ENCODE measurements at regions not wholly inside any gene's neighbourhood (a gene's known extent, or its start where the extent isn't known, plus 50 kb on each side); places are given as distances from the start of the nearest gene placed in this dataset.

DNA sequence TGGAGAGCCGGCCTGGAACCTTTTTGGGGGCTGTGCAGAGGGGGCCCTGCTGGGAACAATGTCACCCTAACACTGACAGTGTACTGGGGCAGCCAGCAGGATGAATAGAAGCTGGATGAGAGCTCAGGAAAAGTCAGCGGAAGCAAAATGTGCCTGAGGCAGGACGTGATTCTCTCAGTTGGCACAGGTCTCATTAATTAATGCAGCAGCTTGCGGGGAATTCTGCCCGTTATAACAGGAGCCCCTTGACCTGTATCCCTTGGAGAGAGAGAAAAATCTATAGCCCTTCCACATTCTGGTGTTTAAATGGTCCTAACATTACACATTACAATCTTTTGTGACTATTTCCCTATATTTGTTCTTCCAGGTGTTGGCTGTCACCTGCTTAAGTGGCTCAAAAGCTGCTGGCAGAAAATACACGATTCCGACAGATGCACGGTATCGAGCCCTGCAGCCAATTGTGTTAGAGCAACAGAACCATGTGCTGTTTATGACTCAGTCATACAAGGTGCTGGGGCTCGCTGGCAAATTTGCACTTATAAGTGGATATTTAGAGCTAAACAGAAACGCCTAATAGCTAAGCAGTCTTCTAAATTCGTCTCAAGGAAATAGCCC, 854.7 kb downstream of the AACS start:
- TF ChIP-seq, protein P1, sequence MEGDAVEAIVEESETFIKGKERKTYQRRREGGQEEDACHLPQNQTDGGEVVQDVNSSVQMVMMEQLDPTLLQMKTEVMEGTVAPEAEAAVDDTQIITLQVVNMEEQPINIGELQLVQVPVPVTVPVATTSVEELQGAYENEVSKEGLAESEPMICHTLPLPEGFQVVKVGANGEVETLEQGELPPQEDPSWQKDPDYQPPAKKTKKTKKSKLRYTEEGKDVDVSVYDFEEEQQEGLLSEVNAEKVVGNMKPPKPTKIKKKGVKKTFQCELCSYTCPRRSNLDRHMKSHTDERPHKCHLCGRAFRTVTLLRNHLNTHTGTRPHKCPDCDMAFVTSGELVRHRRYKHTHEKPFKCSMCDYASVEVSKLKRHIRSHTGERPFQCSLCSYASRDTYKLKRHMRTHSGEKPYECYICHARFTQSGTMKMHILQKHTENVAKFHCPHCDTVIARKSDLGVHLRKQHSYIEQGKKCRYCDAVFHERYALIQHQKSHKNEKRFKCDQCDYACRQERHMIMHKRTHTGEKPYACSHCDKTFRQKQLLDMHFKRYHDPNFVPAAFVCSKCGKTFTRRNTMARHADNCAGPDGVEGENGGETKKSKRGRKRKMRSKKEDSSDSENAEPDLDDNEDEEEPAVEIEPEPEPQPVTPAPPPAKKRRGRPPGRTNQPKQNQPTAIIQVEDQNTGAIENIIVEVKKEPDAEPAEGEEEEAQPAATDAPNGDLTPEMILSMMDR (IDR thresholded peaks at IDR 0.05; ENCODE audit: borderline replicate concordance, insufficient read depth, low read depth, low read length) = no peak
- H3K4me3 ChIP-seq (ENCODE audit: low read depth, low read length) = no peak overlapping the region

DNA sequence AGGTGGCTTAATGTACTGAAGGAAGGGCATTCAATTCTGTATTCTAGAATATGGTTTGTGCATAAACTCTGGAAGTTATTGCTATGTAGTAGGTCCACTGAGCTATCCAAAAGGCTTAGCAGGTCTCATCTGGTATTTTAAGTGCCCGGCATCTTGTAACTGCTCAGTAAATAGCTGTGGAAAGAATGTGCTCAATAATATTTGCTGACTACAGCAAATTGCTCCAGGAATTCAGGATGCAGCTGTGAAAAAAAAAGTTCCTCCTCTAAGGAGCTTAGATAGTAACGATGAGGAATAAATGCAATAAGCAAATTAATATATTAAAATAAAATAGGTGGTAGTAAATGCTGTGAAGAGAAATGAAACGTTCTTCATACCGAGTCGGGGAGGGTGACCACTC, 857.1 kb downstream of the AACS start:
- TF ChIP-seq, protein P1 (IDR thresholded peaks at IDR 0.05; ENCODE audit: borderline replicate concordance, insufficient read depth, low read depth, low read length) = no peak
- no peak overlapping the region for H3K4me3 ChIP-seq (ENCODE audit: low read depth, low read length)

GRCh38 chr12:125936502-125936901, 871.3 kb downstream of the AACS start:
- H3K4me3 ChIP-seq (ENCODE audit: low read depth, low read length) = no peak overlapping the region
- TF ChIP-seq, protein P1 (IDR thresholded peaks at IDR 0.05; ENCODE audit: borderline replicate concordance, insufficient read depth, low read depth, low read length) = no peak

- TF ChIP-seq, protein P1 (IDR thresholded peaks at IDR 0.05; ENCODE audit: borderline replicate concordance, insufficient read depth, low read depth, low read length) = no peak
- H3K4me3 ChIP-seq (ENCODE audit: low read depth, low read length) = no peak overlapping the region
Observed at GRCh38 chr12:125944446-125944845, 879.2 kb downstream of the AACS start.

- TF ChIP-seq, protein P1 (IDR thresholded peaks at IDR 0.05; ENCODE audit: borderline replicate concordance, insufficient read depth, low read depth, low read length) = no peak
- no peak overlapping the region for H3K4me3 ChIP-seq (ENCODE audit: low read depth, low read length)
Observed at GRCh38 chr12:125949471-125949870, 884.2 kb downstream of the AACS start.

DNA sequence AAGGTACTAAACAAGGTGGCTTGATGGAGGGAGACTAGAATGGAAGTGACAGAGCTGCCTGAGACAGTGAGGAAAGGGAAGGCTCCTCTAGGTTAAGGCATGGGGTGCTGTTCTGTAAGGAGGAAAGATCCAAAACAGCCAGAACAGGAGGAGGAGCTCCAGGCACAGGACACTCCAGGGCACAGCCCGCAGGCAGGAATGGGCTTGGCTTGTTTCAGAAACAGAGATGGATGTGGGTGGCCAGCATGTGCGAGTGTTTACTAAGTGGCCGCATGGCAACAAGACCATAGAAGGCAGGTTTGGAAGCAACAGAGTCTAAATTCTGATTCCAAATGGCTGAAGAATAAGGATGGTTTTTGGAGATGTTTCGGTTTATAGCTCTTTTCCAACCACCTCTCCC, 889.1 kb downstream of the AACS start:
- TF ChIP-seq, protein P1 (IDR thresholded peaks at IDR 0.05; ENCODE audit: borderline replicate concordance, insufficient read depth, low read depth, low read length) = no peak
- H3K4me3 ChIP-seq (ENCODE audit: low read depth, low read length) = no peak overlapping the region

DNA sequence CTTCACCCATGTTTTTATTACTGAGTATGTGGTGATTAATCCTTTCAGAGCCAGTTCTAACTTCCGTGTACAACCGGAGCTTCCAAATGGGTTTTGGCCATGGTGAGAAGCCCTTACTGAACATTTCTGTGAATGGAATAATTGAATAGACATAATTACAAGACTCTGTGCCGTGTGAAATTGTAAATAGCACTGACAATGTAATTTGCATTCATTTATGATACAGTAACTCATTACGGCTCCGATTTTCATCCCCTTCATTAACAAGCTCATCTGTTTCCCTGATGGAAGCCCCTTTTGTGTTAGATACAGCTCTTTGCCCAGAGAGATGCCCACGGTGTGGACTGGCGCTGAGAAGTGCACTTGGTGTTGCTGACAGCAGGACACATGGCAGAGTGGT, 891.0 kb downstream of the AACS start:
- H3K4me3 ChIP-seq (ENCODE audit: low read depth, low read length) = no peak overlapping the region
- TF ChIP-seq, protein P1 (IDR thresholded peaks at IDR 0.05; ENCODE audit: borderline replicate concordance, insufficient read depth, low read depth, low read length) = no peak

Data from GM12875 (cell line).